ENCODE measurements at regions not wholly inside any gene's neighbourhood (a gene's known extent, or its start where the extent isn't known, plus 50 kb on each side); places are given as distances from the start of the nearest gene placed in this dataset.

- TF ChIP-seq CTCF (IDR thresholded peaks at IDR 0.05) (no peak), EZH2 (IDR thresholded peaks at IDR 0.05) (no peak)
Measured at GRCh38 chr13:91249861-91250260, 97.6 kb upstream of the MIR17HG start.

Data from neural progenitor cell (in vitro differentiated cells).